ENCODE measurements at regions not wholly inside any gene's neighbourhood (a gene's known extent, or its start where the extent isn't known, plus 50 kb on each side); places are given as distances from the start of the nearest gene placed in this dataset.

- TF ChIP-seq NRF1 (IDR thresholded peaks at IDR 0.05; ENCODE audit: low read depth, low read length) (no peak), MAX (IDR thresholded peaks at IDR 0.05) (no peak), SUZ12 (IDR thresholded peaks at IDR 0.05; ENCODE audit: low read length) (no peak), ZNF274 (IDR thresholded peaks at IDR 0.05; ENCODE audit: borderline replicate concordance, extremely low read depth, low read length) (no peak), EZH2 (IDR thresholded peaks at IDR 0.05; ENCODE audit: low read depth, low read length, severe bottlenecking) (no peak)
These were observed 67.4 kb upstream of the SNRPB2 start for GRCh38 chr20:16662467-16662866.
